Mucosa of gallbladder (tissue), 1 donor: ENCODE measurements at regions not wholly inside any gene's neighbourhood (a gene's known extent, or its start where the extent isn't known, plus 50 kb on each side); places are given as distances from the start of the nearest gene placed in this dataset.

Experiments used
- DNase-seq: peaks from one replicate; pipeline ENCODE4 v3.0.0-alpha.2; 2020; ENCODE audit warnings: low spot score
- donor health status: DM: no; HTN: no; CAD: no.

DNA sequence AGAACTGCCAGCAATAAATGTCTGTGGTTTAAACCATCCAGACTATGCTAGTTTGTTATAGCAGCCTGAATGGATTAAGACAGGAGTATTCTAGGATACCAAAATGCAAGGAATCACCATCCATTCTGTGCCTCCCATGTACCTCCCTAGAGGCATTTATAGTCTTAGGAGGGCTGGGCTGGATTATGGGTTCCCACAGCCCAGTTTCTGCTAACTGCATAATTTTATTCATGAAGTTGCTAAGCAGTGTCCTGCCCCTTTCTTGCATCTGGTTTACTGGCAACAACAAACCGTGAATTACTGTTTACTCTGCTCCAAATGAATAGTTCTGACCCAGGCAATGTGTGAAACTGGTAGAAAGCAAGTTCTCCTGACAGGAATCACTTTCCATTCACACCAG is 67.1 kb upstream of the PRKX start:
- DNase-seq = no peak

DNA sequence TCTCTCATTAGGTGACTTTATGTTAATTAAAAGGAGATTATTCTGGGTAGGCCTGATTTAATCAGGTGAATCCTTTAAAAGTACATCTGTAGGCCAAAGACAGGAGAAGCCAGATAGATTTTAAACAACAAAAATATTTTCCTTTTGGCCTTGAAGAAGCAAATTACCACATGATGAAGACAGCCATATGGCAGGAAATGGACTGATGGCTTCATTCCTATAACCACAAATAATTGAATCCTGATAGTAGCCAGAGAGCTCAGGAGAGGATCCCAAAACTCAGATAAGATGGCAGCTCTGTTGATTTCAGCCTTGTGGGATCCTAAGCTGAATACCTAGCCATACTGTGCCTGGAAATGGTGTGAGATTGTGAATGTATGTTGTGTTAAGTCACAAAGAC is 66.1 kb upstream of the PRKX start:
- DNase-seq = no peak

DNA sequence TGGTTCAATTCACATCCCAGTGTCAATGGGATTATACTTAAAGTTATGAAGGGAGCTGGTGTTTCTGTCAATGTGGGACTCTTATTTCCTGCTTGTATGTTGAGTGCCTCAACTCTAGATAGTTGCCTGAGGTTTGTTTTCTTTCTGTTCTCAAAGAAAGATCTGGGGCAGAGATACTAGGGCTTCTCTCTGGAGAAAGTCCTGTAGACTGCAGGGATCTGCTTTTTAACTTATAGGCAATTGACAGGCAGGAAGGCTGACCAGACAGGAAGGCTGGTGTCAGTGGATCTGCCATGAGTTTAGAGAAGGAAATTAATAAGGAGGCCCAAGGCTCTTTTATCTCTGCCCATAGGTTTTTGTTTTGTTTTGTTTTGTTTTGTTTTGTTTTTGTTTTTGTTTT is 64.0 kb upstream of the PRKX start:
- DNase-seq = no peak

DNA sequence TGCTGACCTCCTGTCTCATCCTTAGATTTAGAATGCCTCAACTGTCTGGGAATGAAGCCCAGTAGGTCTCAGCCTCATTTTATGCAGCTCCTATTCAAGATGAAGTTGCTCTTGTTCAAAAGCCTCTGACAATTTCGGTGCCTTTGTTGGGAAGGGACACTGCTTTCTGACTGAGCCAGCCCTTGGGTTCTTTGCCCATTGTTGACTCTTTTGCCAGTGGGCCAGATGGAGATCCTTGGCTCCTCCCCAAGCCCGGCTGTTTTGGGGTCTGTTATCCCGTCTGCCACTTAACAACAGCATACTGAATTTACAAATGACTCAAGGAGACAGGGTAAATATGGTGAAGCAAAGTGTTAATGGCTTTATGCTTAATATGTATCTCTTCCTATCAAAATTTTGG is 58.3 kb upstream of the PRKX start:
- DNase-seq = no peak

DNA sequence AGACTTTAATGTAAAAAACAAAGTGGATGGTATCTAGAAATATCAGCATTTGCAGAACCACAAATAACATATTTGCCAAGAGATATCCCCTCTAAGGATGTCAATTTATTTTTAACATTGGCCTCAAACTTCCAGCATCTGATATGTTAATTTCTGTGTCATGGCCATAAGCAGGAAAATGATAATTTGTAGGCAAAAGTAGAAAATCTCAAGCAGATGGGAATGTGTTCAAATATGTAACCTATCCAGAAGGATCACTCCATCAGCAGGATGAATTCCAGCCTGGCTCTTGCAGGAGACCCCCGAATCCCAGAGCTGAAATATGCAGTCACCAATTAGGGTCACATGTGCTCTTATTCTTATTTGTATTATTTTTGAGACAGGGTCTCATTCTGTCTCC is 55.4 kb upstream of the PRKX start:
- no peak for DNase-seq
